Sigmoid colon (tissue), 6 donors: ENCODE measurements at regions not wholly inside any gene's neighbourhood (a gene's known extent, or its start where the extent isn't known, plus 50 kb on each side); places are given as distances from the start of the nearest gene placed in this dataset.
A peak's percentile ranks its signal among the peaks of the same experiment; 100 is the strongest.
"Not testable (repeated sequence)": the region's sequence is repeated elsewhere in the genome, so short reads cannot be mapped to it uniquely, and the experiment has no call there.

Source experiments
- DNase-seq: peaks from one replicate; pipeline ENCODE4 v3.0.0-alpha.2; 2019
- H3K27ac ChIP-seq, 4 donors: fragments of 200-600 bp; sonication (generic); one replicate each; pipeline ENCODE4 v1.5.1; 2016 to 2019; ENCODE audit warnings: mild to moderate bottlenecking in 1 of 4
- H3K27me3 ChIP-seq, 3 donors: fragments of 200-600 bp; sonication (generic); one replicate each; pipeline ENCODE4 v1.5.1; 2019; ENCODE audit warnings: mild to moderate bottlenecking in 1 of 3
- H3K36me3 ChIP-seq, 4 donors: fragments of 200-600 bp; sonication (generic); one replicate each; pipeline ENCODE4 v1.5.1; 2016 to 2019
- H3K4me1 ChIP-seq, 4 donors: fragments of 200-600 bp; sonication (generic); one replicate each; pipeline ENCODE4 v1.5.1; 2017 to 2019
- H3K4me3 ChIP-seq, 4 donors: fragments of 200-600 bp; sonication (generic); one replicate each; pipeline ENCODE4 v1.5.1; 2017 to 2019; ENCODE audit warnings: mild to moderate bottlenecking in 2 of 4, moderate library complexity in 1 of 4
- H3K9me3 ChIP-seq, 4 donors: fragments of 200-600 bp in 3 of 4; sonication (generic) in 3 of 4; one replicate each; pipeline versions ENCODE4 v1.5.1 to v1.6.1; 2013 to 2019
- CTCF ChIP-seq, 4 experiments: fragments of 450-650 bp in 3 of 4; fragments of 200-600 bp in 1 of 4; IDR thresholded peaks; one replicate each; pipeline ENCODE4 v1.5.1; 2016 to 2019; ENCODE audit warnings: antibody characterized with exemption in 4 of 4, mild to moderate bottlenecking in 3 of 4, moderate library complexity in 2 of 4
- EP300 ChIP-seq, 4 donors: sonication (generic); formaldehyde crosslinking; IDR thresholded peaks; one replicate each; pipeline ENCODE4 v1.6.1; 2017; ENCODE audit warnings: antibody characterized with exemption in 4 of 4
- POLR2A ChIP-seq, 2 donors: fragments of 450-650 bp; IDR thresholded peaks; one replicate each; pipeline ENCODE4 v1.6.1; 2016; ENCODE audit warnings: antibody characterized with exemption in 2 of 2, mild to moderate bottlenecking in 2 of 2, moderate library complexity in 2 of 2
- POLR2AphosphoS5 ChIP-seq, 4 donors: sonication (generic); formaldehyde crosslinking; IDR thresholded peaks; one replicate each; pipeline ENCODE4 v1.6.1; 2017; ENCODE audit warnings: antibody characterized with exemption in 4 of 4
- whole genome bisulfite sequencing, 2 donors: extraction: QIAGEN DNeasy Blood & Tissue Kit; methylation state at CpG; one replicate each; pipeline ENCODE4 v1.1.7; 2013; 5-methylcytosine and 5-hydroxymethylcytosine counted together
- intact Hi-C: fragments of 100-400 bp; cut with DNase I; formaldehyde crosslinking; loops from one replicate; pipeline ENCODE4 v1.15.1; 2023
- donor health status: healthy with polysubstance abuse.
- donor health status: healthy.

GRCh38 chr1:182317611-182318161 is 73.9 kb downstream of the GLUL start:
- Histone ChIP-seq H3K9me3 (no peaks in the 10 kb centered on the region), H3K4me1 (peaks cover 0 to 3% (median 0%) of the 10 kb centered on the region in 4 donors), H3K27me3 (no peaks in the 10 kb centered on the region), H3K36me3 (no peaks in the 10 kb centered on the region), H3K27ac (peak overlapping the region in 3 of 4 donors; percentile 0 to 21 (median 5)), H3K4me3 (no peak overlapping the region)
- TF ChIP-seq EP300 (IDR thresholded peaks at IDR 0.05), result no peak
- TF ChIP-seq POLR2AphosphoS5 (IDR thresholded peaks at IDR 0.05), result no peak
- no peak for TF ChIP-seq POLR2A (IDR thresholded peaks at IDR 0.05)
- TF ChIP-seq CTCF (IDR thresholded peaks at IDR 0.05), result no peak
- 15 to 63% methylated on average over 1 of the region's 1 CpG for WGBS, 2 donors
- intact Hi-C loops, result no loop called here
- no peak for DNase-seq

GRCh38 chr1:182316454-182316853 is 75.1 kb downstream of the GLUL start:
- H3K27ac ChIP-seq, H3K27me3 ChIP-seq, H3K4me3 ChIP-seq, intact Hi-C loops, H3K36me3 ChIP-seq, DNase-seq, H3K4me1 ChIP-seq, H3K9me3 ChIP-seq: not testable (repeated sequence)
- WGBS, 2 donors, result 75 to 91% methylated on average over 3 of the region's 3 CpGs

GRCh38 chr1:182315167-182315556 is 76.4 kb downstream of the GLUL start:
- no peaks in the 10 kb centered on the region for H3K9me3 ChIP-seq
- H3K36me3 ChIP-seq, result no peaks in the 10 kb centered on the region
- H3K27ac ChIP-seq, result no peak overlapping the region
- H3K27me3 ChIP-seq, result no peaks in the 10 kb centered on the region
- DNase-seq, result no peak
- WGBS, 2 donors, result 9 to 48% methylated on average over 5 of the region's 5 CpGs
- H3K4me1 ChIP-seq, result peaks cover 0 to 3% (median 0%) of the 10 kb centered on the region in 4 donors
- H3K4me3 ChIP-seq, result no peak overlapping the region
- intact Hi-C loops, result no loop called here
- TF ChIP-seq POLR2AphosphoS5 (IDR thresholded peaks at IDR 0.05) (no peak), POLR2A (IDR thresholded peaks at IDR 0.05) (no peak), EP300 (IDR thresholded peaks at IDR 0.05) (no peak), CTCF (IDR thresholded peaks at IDR 0.05) (no peak)

- 56 to 75% methylated on average over 10 of the region's 10 CpGs for WGBS, 2 donors
- Histone ChIP-seq H3K27me3 (no peaks in the 10 kb centered on the region), H3K36me3 (no peaks in the 10 kb centered on the region), H3K9me3 (no peaks in the 10 kb centered on the region), H3K4me3 (no peak overlapping the region), H3K4me1 (no peaks in the 10 kb centered on the region), H3K27ac (no peak overlapping the region)
- DNase-seq, result no peak
- intact Hi-C loops, result no loop called here
- TF ChIP-seq EP300 (IDR thresholded peaks at IDR 0.05), result no peak
- TF ChIP-seq CTCF (IDR thresholded peaks at IDR 0.05), result no peak
- TF ChIP-seq POLR2A (IDR thresholded peaks at IDR 0.05), result no peak
- TF ChIP-seq POLR2AphosphoS5 (IDR thresholded peaks at IDR 0.05), result no peak
Observed at GRCh38 chr1:182309631-182310351, 81.8 kb downstream of the GLUL start.

- no peak overlapping the region for H3K27ac ChIP-seq
- no peak overlapping the region for H3K4me3 ChIP-seq
- H3K9me3 ChIP-seq, result no peaks in the 10 kb centered on the region
- intact Hi-C loops, result no loop called here
- H3K27me3 ChIP-seq, result no peaks in the 10 kb centered on the region
- H3K36me3 ChIP-seq, result no peaks in the 10 kb centered on the region
- TF ChIP-seq POLR2A (IDR thresholded peaks at IDR 0.05) (no peak), POLR2AphosphoS5 (IDR thresholded peaks at IDR 0.05) (no peak), EP300 (IDR thresholded peaks at IDR 0.05) (no peak), CTCF (IDR thresholded peaks at IDR 0.05) (no peak)
- no peak for DNase-seq
- H3K4me1 ChIP-seq, result peaks cover 0 to 9% (median 0%) of the 10 kb centered on the region in 4 donors
Observed at GRCh38 chr1:182308826-182309225, 82.8 kb downstream of the GLUL start.

- H3K9me3 ChIP-seq, H3K27ac ChIP-seq, intact Hi-C loops, DNase-seq, H3K36me3 ChIP-seq, H3K4me3 ChIP-seq, H3K27me3 ChIP-seq: not testable (repeated sequence)
- peaks cover 0 to 12% (median 0%) of the 10 kb centered on the region in 4 donors for H3K4me1 ChIP-seq
- 95 to 98% methylated on average over 8 of the region's 8 CpGs for WGBS, 2 donors
Observed at GRCh38 chr1:182307486-182307885, 84.1 kb downstream of the GLUL start.
